RWPE2 (cell line): ENCODE measurements at regions not wholly inside any gene's neighbourhood (a gene's known extent, or its start where the extent isn't known, plus 50 kb on each side); places are given as distances from the start of the nearest gene placed in this dataset.

Experiments
- ATAC-seq: fragments of 200-7000 bp; cut with Tn5 transposase; 3 replicates; pipeline ENCODE4 v1.9.1; 2021; ENCODE audit warnings: low read depth
- DNase-seq: peaks from one replicate; pipeline ENCODE4 v3.0.0-alpha.2; 2020; ENCODE audit warnings: low spot score
- H3K27ac ChIP-seq: fragments of 450-650 bp; 2 replicates; pipeline ENCODE4 v1.5.1; 2017; ENCODE audit warnings: mild to moderate bottlenecking; ENCODE audit not compliant: poor library complexity, severe bottlenecking
- H3K27me3 ChIP-seq: fragments of 250-450 bp; sonication (Bioruptor Pico); 2 replicates; pipeline ENCODE4 v1.5.1; 2021; ENCODE audit warnings: mild to moderate bottlenecking, moderate library complexity; ENCODE audit not compliant: insufficient read depth, poor library complexity, severe bottlenecking
- H3K36me3 ChIP-seq: fragments of 250-450 bp; sonication (Bioruptor Pico); 2 replicates; pipeline ENCODE4 v1.5.1; 2020; ENCODE audit warnings: low read depth, mild to moderate bottlenecking, moderate library complexity
- H3K4me1 ChIP-seq: fragments of 250-450 bp; sonication (Bioruptor Pico); 2 replicates; pipeline ENCODE4 v1.5.1; 2021; ENCODE audit warnings: mild to moderate bottlenecking, moderate library complexity; ENCODE audit not compliant: insufficient read depth, poor library complexity, severe bottlenecking
- H3K4me3 ChIP-seq: fragments of 250-450 bp; sonication (Bioruptor Pico); 2 replicates; pipeline ENCODE4 v1.5.1; 2021; ENCODE audit warnings: mild to moderate bottlenecking, moderate library complexity; ENCODE audit not compliant: severe bottlenecking
- H3K9me3 ChIP-seq: fragments of 250-450 bp; sonication (Bioruptor Pico); 2 replicates; pipeline ENCODE4 v1.5.1; 2021; ENCODE audit warnings: mild to moderate bottlenecking, moderate library complexity; ENCODE audit not compliant: severe bottlenecking
- TF ChIP-seq, protein P1 (sequence below): fragments of 450-650 bp; IDR thresholded peaks from one replicate; pipeline ENCODE4 v1.5.1; 2017; ENCODE audit warnings: mild to moderate bottlenecking, moderate library complexity; ENCODE audit not compliant: poor library complexity, severe bottlenecking

DNA sequence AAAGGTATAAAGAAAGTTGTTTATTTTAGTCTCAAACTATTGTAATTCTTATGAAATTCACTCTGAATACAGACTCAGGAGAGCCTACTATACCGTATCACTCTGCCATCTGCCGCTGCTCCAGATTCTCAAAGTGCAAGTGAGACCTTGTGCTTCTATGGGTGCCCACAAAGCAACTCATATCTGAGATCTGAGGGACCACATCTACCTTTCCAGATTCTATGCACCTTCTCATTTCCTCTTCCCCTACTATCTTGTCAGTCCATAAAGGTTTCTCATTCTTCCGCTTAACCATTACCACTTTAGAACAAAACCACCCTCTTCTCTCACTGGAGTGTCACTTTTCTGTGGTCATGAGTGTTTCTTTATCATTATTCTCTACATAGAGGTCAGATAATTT is 1236.9 kb downstream of the DIAPH3 start:
- ATAC-seq, result no peak
- Histone ChIP-seq H3K36me3 (no peaks in the 10 kb centered on the region), H3K4me3 (no peak overlapping the region), H3K27ac (no peak overlapping the region), H3K9me3 (no peaks in the 10 kb centered on the region), H3K27me3 (peaks cover 8% of the 10 kb centered on the region), H3K4me1 (no peaks in the 10 kb centered on the region)
- TF ChIP-seq, protein P1, sequence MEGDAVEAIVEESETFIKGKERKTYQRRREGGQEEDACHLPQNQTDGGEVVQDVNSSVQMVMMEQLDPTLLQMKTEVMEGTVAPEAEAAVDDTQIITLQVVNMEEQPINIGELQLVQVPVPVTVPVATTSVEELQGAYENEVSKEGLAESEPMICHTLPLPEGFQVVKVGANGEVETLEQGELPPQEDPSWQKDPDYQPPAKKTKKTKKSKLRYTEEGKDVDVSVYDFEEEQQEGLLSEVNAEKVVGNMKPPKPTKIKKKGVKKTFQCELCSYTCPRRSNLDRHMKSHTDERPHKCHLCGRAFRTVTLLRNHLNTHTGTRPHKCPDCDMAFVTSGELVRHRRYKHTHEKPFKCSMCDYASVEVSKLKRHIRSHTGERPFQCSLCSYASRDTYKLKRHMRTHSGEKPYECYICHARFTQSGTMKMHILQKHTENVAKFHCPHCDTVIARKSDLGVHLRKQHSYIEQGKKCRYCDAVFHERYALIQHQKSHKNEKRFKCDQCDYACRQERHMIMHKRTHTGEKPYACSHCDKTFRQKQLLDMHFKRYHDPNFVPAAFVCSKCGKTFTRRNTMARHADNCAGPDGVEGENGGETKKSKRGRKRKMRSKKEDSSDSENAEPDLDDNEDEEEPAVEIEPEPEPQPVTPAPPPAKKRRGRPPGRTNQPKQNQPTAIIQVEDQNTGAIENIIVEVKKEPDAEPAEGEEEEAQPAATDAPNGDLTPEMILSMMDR, result no peak
- DNase-seq, result no peak

DNA sequence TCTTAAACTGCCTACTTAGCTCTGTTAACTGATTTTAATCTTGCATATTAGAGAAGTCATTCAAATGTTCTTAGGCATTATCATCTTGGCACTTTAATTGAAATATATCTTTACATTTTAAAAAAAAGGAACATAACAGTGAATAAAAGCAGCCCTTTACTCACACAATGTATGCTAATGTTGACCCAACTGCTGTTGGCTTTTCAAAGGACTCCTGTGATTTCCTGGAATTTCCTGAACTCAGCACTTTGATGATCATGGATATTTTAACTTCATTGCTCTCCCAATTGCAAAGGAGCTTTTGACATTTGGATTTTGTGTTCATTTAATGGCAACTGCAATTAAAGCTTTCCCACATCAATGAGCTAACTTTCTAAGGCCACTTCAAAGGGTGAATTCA is 1230.3 kb downstream of the DIAPH3 start:
- ATAC-seq, result no peak
- Histone ChIP-seq H3K4me3 (no peak overlapping the region), H3K36me3 (no peaks in the 10 kb centered on the region), H3K4me1 (no peaks in the 10 kb centered on the region), H3K27ac (no peak overlapping the region), H3K27me3 (peaks cover 2% of the 10 kb centered on the region), H3K9me3 (no peaks in the 10 kb centered on the region)
- no peak for DNase-seq
- TF ChIP-seq, protein P1, result no peak

DNA sequence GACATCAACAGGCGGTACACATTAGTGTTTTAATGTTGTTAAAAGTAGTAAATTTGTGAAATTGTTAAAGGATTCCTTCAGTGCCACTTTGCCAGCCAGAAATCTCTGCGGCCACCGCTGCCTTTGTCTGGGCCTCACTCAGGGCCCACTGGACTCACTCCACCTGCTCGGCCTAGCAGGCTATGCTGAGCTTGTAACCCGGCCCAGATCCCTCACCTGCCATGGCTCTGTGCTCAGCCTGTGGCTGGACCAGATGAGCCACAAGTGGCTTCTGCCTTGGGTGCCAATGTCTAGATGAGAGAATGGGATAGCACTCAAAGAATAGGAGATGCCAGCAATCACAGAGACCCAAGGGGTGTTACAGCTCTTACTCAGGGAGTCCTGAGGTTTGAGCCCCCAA is 1228.0 kb downstream of the DIAPH3 start:
- Histone ChIP-seq H3K27ac (no peak overlapping the region), H3K27me3 (peaks cover 2% of the 10 kb centered on the region), H3K9me3 (no peaks in the 10 kb centered on the region), H3K4me1 (no peaks in the 10 kb centered on the region), H3K36me3 (no peaks in the 10 kb centered on the region), H3K4me3 (no peak overlapping the region)
- DNase-seq, result no peak
- TF ChIP-seq, protein P1, result no peak
- no peak for ATAC-seq

DNA sequence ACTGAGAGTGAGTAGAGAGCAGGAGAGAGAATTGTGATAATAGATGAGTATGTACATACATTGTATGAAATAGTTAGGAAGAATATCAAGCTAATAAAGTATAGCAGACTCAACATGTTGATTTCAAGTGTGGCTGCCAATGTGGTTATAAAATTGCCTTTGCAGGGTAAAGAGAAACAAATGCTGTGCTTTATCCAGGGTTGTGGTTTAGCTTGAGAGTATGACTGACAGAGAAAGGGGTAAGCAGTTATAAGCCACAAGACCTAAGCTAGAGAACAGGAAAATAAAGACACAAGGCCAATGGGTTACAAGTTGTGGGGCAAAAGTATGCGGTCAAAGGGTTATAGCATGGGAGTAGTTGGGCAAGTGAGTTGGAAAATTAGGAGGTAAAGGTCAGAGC is 1217.5 kb downstream of the DIAPH3 start:
- Histone ChIP-seq H3K4me1 (no peaks in the 10 kb centered on the region), H3K27me3 (no peaks in the 10 kb centered on the region), H3K4me3 (no peak overlapping the region), H3K27ac (no peak overlapping the region), H3K9me3 (no peaks in the 10 kb centered on the region), H3K36me3 (no peaks in the 10 kb centered on the region)
- ATAC-seq, result no peak
- DNase-seq, result no peak
- TF ChIP-seq, protein P1, result no peak

DNA sequence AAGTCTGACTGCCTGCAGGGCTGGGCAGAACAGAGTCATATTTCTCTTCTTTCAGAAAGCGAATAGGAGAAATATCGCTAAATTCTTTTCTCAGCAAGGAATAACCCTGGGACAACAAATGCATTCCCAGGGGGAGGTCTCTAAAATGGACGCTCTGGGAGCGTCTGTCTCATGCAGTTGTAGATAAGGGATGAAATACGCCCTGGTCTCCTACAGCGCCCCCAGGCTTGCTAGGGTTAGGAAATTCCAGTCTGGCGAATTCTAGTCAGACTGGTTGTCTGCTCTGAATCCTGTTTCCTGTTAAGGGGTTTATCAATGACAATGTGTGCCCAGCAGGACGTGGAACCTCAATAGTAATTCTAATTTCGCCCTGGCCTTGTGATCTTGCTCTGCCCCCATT is 1214.1 kb downstream of the DIAPH3 start:
- no peaks in the 10 kb centered on the region for H3K36me3 ChIP-seq
- DNase-seq, result no peak

More for the DNA sequence above, 1214.1 kb downstream of the DIAPH3 start:
- Histone ChIP-seq H3K4me3 (no peak overlapping the region), H3K27me3 (no peaks in the 10 kb centered on the region), H3K9me3 (no peaks in the 10 kb centered on the region), H3K27ac (no peak overlapping the region), H3K4me1 (no peaks in the 10 kb centered on the region)
- TF ChIP-seq, protein P1, result no peak
- ATAC-seq, result no peak
